ENCODE measurements at regions not wholly inside any gene's neighbourhood (a gene's known extent, or its start where the extent isn't known, plus 50 kb on each side); places are given as distances from the start of the nearest gene placed in this dataset.
A peak's percentile ranks its signal among the peaks of the same experiment; 100 is the strongest.
"Not testable (repeated sequence)": the region's sequence is repeated elsewhere in the genome, so short reads cannot be mapped to it uniquely, and the experiment has no call there.

GRCh38 chr10:28385748-28386502 lies 83.1 kb upstream of the MPP7 start:
- intact Hi-C loops (cut with DNase I) = no loop called here
- DNase-seq = no peak

GRCh38 chr10:28386503-28386868 lies 83.6 kb upstream of the MPP7 start:
- intact Hi-C loops (cut with DNase I) = no loop called here
- peak in 2 of 42 donors; percentile 7 to 25 for DNase-seq

GRCh38 chr10:28387140-28387539 lies 84.3 kb upstream of the MPP7 start:
- no peak for DNase-seq
- intact Hi-C loops (cut with DNase I) = no loop called here

GRCh38 chr10:28391283-28391682 lies 88.4 kb upstream of the MPP7 start:
- intact Hi-C loops (cut with DNase I) = no loop called here
- DNase-seq = no peak

- intact Hi-C loops (cut with DNase I) = no loop called here
- peak; percentile 21 to 82 (median 64) for DNase-seq
Measured at GRCh38 chr10:28393956-28394568, 91.2 kb upstream of the MPP7 start.

GRCh38 chr10:28396331-28396730 lies 93.5 kb upstream of the MPP7 start:
- intact Hi-C loops (cut with DNase I) = no loop called here
- DNase-seq = no peak

GRCh38 chr10:28397229-28397628 lies 94.4 kb upstream of the MPP7 start:
- intact Hi-C loops (cut with DNase I) = no loop called here
- DNase-seq = no peak

- DNase-seq = no peak
- intact Hi-C loops (cut with DNase I) = no loop called here
Measured at GRCh38 chr10:28400176-28400575, 97.3 kb upstream of the MPP7 start.

- intact Hi-C loops (cut with DNase I) = no loop called here
- no peak for DNase-seq
Measured at GRCh38 chr10:28400681-28401080, 97.8 kb upstream of the MPP7 start.

GRCh38 chr10:28402611-28403073 lies 99.8 kb upstream of the MPP7 start:
- DNase-seq; intact Hi-C loops (cut with DNase I): not testable (repeated sequence)

GRCh38 chr10:28403090-28403489 lies 100.2 kb upstream of the MPP7 start:
- intact Hi-C loops (cut with DNase I) = no loop called here
- no peak for DNase-seq

GRCh38 chr10:28408237-28408777 lies 105.4 kb upstream of the MPP7 start:
- DNase-seq = no peak
- intact Hi-C loops (cut with DNase I) = no loop called here

GRCh38 chr10:28410420-28411135 lies 107.7 kb upstream of the MPP7 start:
- intact Hi-C loops (cut with DNase I) = no loop called here
- DNase-seq = no peak

- DNase-seq = no peak
- intact Hi-C loops (cut with DNase I) = no loop called here
Measured at GRCh38 chr10:28411136-28411460, 108.2 kb upstream of the MPP7 start.

- DNase-seq = no peak
- intact Hi-C loops (cut with DNase I) = no loop called here
Measured at GRCh38 chr10:28411648-28412047, 108.8 kb upstream of the MPP7 start.

- intact Hi-C loops (cut with DNase I) = no loop called here
- no peak for DNase-seq
Measured at GRCh38 chr10:28418069-28418468, 114.8 kb upstream of the WAC start.

GRCh38 chr10:28425422-28425821 lies 107.5 kb upstream of the WAC start:
- intact Hi-C loops (cut with DNase I) = no loop called here
- DNase-seq = no peak

GRCh38 chr10:28426392-28427159 lies 106.3 kb upstream of the WAC start:
- no peak for DNase-seq
- intact Hi-C loops (cut with DNase I) = no loop called here

GRCh38 chr10:28427376-28427775 lies 105.5 kb upstream of the WAC start:
- no peak for DNase-seq
- intact Hi-C loops (cut with DNase I) = no loop called here

GRCh38 chr10:28429045-28429444 lies 103.9 kb upstream of the WAC start:
- no peak for DNase-seq

More at GRCh38 chr10:28429045-28429444, 103.9 kb upstream of the WAC start:
- intact Hi-C loops (cut with DNase I) = no loop called here

Data from head of caudate nucleus (tissue), 42 donors.